Neural crest cell (in vitro differentiated cells): ENCODE measurements at regions not wholly inside any gene's neighbourhood (a gene's known extent, or its start where the extent isn't known, plus 50 kb on each side); places are given as distances from the start of the nearest gene placed in this dataset.

Experiments used
- DNase-seq: peaks from one replicate; pipeline ENCODE4 v3.0.0; 2021; ENCODE audit warnings: low read depth, mixed read lengths, low spot score
- H3K27ac Mint-ChIP-seq: one replicate; pipeline ENCODE4 v1.8.0; 2021; ENCODE audit warnings: mild to moderate bottlenecking, mixed read lengths; ENCODE audit not compliant: unreplicated experiment
- H3K27me3 Mint-ChIP-seq: 2 replicates; pipeline ENCODE4 v1.8.0; 2021; ENCODE audit warnings: low read depth, mild to moderate bottlenecking, mixed read lengths
- H3K36me3 Mint-ChIP-seq: 2 replicates; pipeline ENCODE4 v1.8.0; 2021; ENCODE audit warnings: low read depth, mild to moderate bottlenecking, mixed read lengths
- H3K4me1 Mint-ChIP-seq: 2 replicates; pipeline ENCODE4 v1.8.0; 2021; ENCODE audit warnings: mixed read lengths
- H3K4me3 Mint-ChIP-seq: one replicate; pipeline ENCODE4 v1.8.0; 2021; ENCODE audit warnings: mild to moderate bottlenecking, mixed read lengths
- H3K9me3 Mint-ChIP-seq: 2 replicates; pipeline ENCODE4 v1.8.0; 2021; ENCODE audit warnings: mixed read lengths
- TF ChIP-seq, protein P1 (sequence below): fragments of 200-600 bp; sonication (generic); conservative IDR thresholded peaks from 2 replicates; pipeline ENCODE4 v1.5.0; 2021; ENCODE audit warnings: antibody characterized with exemption, mild to moderate bottlenecking

DNA sequence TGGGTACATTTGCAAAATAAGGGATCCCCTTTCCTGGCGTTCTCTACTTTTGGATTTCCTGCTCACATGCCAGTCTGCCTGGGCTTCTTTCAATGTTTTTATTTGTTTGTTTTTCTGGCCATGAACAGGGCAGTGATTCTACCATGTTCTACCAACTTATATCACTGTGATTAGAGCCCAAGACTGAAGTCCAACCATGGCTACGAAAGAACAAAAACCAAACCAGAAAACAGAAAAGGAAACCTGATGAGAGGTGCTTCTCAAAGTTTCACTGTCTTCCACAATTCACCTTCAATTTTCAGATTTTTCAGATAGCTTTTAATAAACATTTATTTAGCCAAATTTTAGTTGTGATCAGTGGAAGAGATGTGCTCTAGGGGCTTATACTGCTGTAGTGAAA, 187.6 kb upstream of the TACR3 start:
- no peak for DNase-seq
- Mint-ChIP-seq H3K36me3 (no peaks in the 10 kb centered on the region), H3K9me3 (peaks cover 2% of the 10 kb centered on the region), H3K4me1 (no peaks in the 10 kb centered on the region), H3K27ac (no peak overlapping the region), H3K27me3 (no peaks in the 10 kb centered on the region), H3K4me3 (no peak overlapping the region)
- TF ChIP-seq, protein P1, sequence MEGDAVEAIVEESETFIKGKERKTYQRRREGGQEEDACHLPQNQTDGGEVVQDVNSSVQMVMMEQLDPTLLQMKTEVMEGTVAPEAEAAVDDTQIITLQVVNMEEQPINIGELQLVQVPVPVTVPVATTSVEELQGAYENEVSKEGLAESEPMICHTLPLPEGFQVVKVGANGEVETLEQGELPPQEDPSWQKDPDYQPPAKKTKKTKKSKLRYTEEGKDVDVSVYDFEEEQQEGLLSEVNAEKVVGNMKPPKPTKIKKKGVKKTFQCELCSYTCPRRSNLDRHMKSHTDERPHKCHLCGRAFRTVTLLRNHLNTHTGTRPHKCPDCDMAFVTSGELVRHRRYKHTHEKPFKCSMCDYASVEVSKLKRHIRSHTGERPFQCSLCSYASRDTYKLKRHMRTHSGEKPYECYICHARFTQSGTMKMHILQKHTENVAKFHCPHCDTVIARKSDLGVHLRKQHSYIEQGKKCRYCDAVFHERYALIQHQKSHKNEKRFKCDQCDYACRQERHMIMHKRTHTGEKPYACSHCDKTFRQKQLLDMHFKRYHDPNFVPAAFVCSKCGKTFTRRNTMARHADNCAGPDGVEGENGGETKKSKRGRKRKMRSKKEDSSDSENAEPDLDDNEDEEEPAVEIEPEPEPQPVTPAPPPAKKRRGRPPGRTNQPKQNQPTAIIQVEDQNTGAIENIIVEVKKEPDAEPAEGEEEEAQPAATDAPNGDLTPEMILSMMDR, result no peak

DNA sequence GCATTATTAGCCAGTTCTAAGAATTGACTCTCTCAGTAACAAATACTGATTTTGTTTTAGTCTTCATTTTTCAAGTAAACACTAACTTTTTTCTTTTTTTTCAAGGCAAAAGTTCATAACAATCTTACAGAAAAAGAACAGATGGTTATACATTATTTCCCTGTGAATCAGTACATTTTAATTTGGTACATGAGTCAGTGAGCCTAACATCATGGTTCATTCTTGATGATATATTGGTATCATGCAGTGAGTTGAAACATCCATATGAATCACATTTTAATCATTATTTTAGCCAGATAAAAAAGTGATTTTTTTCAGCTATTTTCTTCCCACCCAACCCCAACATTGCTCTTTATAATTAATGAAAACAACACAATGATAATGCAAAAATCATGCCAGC, 184.3 kb upstream of the TACR3 start:
- H3K4me3 Mint-ChIP-seq, result no peak overlapping the region
- no peaks in the 10 kb centered on the region for H3K4me1 Mint-ChIP-seq
- peaks cover 13% of the 10 kb centered on the region for H3K9me3 Mint-ChIP-seq
- DNase-seq, result no peak
- no peak overlapping the region for H3K27ac Mint-ChIP-seq
- no peaks in the 10 kb centered on the region for H3K36me3 Mint-ChIP-seq
- H3K27me3 Mint-ChIP-seq, result no peaks in the 10 kb centered on the region
- TF ChIP-seq, protein P1, result no peak

- DNase-seq, result no peak
- Mint-ChIP-seq H3K27ac (no peak overlapping the region), H3K9me3 (peaks cover 15% of the 10 kb centered on the region), H3K4me1 (no peaks in the 10 kb centered on the region), H3K4me3 (no peak overlapping the region), H3K36me3 (no peaks in the 10 kb centered on the region), H3K27me3 (no peaks in the 10 kb centered on the region)
- TF ChIP-seq, protein P1, result no peak
Observed at GRCh38 chr4:103902730-103903129, 182.9 kb upstream of the TACR3 start.

DNA sequence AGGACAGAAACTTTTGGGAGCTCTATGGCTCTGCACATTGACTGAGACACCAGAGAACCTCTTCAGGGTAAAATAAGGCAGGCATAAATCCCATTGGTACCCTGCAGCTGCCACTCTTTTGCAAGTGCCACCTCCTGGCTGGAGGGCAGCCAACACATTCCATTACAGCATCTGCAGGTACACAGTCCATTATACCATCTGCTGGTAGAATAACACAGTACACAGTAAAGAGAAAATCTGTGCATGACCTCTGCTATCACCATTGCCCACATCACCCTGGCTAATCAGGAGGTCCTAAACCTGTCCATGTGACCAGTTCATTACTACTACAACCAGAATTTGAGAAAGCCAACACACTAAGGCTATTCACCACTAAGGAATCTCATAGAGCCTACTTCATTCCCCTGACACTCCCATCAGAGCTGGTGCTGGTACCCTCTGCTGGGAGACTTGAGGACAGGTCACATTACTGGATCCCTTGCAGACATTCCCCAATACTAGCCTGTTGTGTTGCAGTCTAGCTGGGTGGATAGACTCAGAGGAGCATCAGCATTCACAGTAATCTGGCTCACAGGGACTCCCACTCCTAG, 176.2 kb upstream of the TACR3 start:
- H3K36me3 Mint-ChIP-seq, result no peaks in the 10 kb centered on the region
- H3K4me3 Mint-ChIP-seq, result no peak overlapping the region
- H3K4me1 Mint-ChIP-seq, result no peaks in the 10 kb centered on the region
- H3K27me3 Mint-ChIP-seq, result no peaks in the 10 kb centered on the region
- no peak for DNase-seq
- H3K27ac Mint-ChIP-seq, result no peak overlapping the region
- peaks cover 12% of the 10 kb centered on the region for H3K9me3 Mint-ChIP-seq
- TF ChIP-seq, protein P1, result no peak

GRCh38 chr4:103892586-103892985, 172.8 kb upstream of the TACR3 start:
- Mint-ChIP-seq H3K4me1 (no peaks in the 10 kb centered on the region), H3K9me3 (peaks cover 5% of the 10 kb centered on the region), H3K27ac (no peak overlapping the region), H3K4me3 (no peak overlapping the region), H3K36me3 (no peaks in the 10 kb centered on the region), H3K27me3 (no peaks in the 10 kb centered on the region)
- TF ChIP-seq, protein P1, result no peak
- DNase-seq, result no peak
